HEK293 (cell line): ENCODE measurements at regions not wholly inside any gene's neighbourhood (a gene's known extent, or its start where the extent isn't known, plus 50 kb on each side); places are given as distances from the start of the nearest gene placed in this dataset.

Source experiments
- CTCF ChIP-seq: fragments of 450-650 bp; formaldehyde crosslinking; IDR thresholded peaks from 2 replicates; pipeline ENCODE4 v1.5.1; 2016; ENCODE audit warnings: missing biosample characterization, missing genetic modification characterization
- ZNF148 ChIP-seq: fragments of 450-650 bp; formaldehyde crosslinking; IDR thresholded peaks from 2 replicates; pipeline ENCODE4 v1.5.0; 2017; ENCODE audit warnings: missing biosample characterization, missing genetic modification characterization, borderline replicate concordance
- ZNF571 ChIP-seq: fragments of 450-650 bp; formaldehyde crosslinking; IDR thresholded peaks from 2 replicates; pipeline ENCODE4 v1.5.0; 2017; ENCODE audit warnings: missing biosample characterization, missing genetic modification characterization

DNA sequence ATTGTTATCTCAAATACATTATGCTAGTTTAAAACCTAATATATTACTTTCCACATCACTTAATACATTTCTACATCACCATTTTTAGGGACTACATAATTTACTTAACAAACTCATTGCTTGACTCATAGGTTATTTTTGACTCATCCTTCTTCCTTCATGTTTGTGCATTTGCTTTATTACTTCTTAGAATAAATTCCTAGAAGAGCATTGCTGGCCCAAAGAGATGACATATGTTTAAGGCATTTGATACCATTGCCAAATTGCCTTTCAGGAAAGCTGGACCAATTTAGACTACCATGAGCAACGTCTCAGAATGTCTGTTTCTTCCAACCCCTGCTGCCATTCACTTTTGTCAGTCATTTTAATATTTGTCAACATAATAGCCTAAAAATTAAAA, 905.8 kb downstream of the IGSF11 start:
- TF ChIP-seq CTCF (tag by site-specific recombination) (no peak), ZNF148 (tag by site-specific recombination) (no peak), ZNF571 (tag by site-specific recombination) (no peak)
